ENCODE measurements at regions not wholly inside any gene's neighbourhood (a gene's known extent, or its start where the extent isn't known, plus 50 kb on each side); places are given as distances from the start of the nearest gene placed in this dataset.

DNA sequence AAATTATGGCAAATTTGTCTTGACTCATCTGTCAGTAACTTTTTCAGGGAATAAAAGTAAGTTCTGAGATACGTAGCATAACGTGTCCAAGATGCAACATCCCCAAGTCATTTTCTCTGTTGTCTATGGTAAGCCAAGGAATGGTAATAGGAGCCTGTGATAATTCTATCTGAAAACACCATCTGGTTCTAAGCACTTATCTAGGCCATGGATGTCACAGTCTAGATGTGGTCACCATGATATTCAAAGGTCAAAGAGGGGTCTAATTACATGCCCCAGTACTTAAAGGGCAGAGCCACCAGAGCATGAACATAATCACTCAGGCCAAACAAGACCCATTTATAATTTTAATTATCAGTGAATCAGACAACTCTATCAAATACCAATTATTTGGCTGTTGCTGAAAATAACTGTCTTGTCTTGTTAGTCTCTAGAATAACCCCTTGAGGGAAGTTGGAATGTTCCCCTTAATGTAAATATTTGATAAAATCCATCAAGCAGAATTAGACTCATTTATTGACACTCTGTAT, 225.1 kb upstream of the MPPED2 start:
- Histone ChIP-seq H3K9ac (ENCODE audit: low read length in 2 of 2) (no peak overlapping the region), H3K27me3 (ENCODE audit: control insufficient read depth in 1 of 2, insufficient read depth in 2 of 2, low read length in 2 of 2) (no peaks in the 10 kb centered on the region), H3K27ac (ENCODE audit: low read length) (no peak overlapping the region), H3K4me1 (ENCODE audit: control insufficient read depth, insufficient read depth, low read length) (no peaks in the 10 kb centered on the region), H3K9me3 (ENCODE audit: control insufficient read depth in 2 of 2, low read length in 2 of 2) (peaks cover 0 to 3% of the 10 kb centered on the region in 2 donors), H3K4me3 (ENCODE audit: low read length in 2 of 2) (no peak overlapping the region), H3K36me3 (ENCODE audit: control insufficient read depth in 2 of 2, insufficient read depth in 2 of 2, low read length in 2 of 2) (no peaks in the 10 kb centered on the region)

- H3K9ac ChIP-seq (ENCODE audit: low read length in 2 of 2), result no peak overlapping the region
- H3K36me3 ChIP-seq (ENCODE audit: control insufficient read depth in 2 of 2, insufficient read depth in 2 of 2, low read length in 2 of 2), result no peaks in the 10 kb centered on the region
- H3K4me3 ChIP-seq (ENCODE audit: low read length in 2 of 2), result no peak overlapping the region
- no peaks in the 10 kb centered on the region for H3K4me1 ChIP-seq (ENCODE audit: control insufficient read depth, insufficient read depth, low read length)
- peaks cover 0 to 3% of the 10 kb centered on the region in 2 donors for H3K9me3 ChIP-seq (ENCODE audit: control insufficient read depth in 2 of 2, low read length in 2 of 2)
- no peak overlapping the region for H3K27ac ChIP-seq (ENCODE audit: low read length)
- H3K27me3 ChIP-seq (ENCODE audit: control insufficient read depth in 1 of 2, insufficient read depth in 2 of 2, low read length in 2 of 2), result no peaks in the 10 kb centered on the region
Measured at GRCh38 chr11:30810116-30810515, 224.0 kb upstream of the MPPED2 start.

GRCh38 chr11:30801357-30801756, 215.2 kb upstream of the MPPED2 start:
- H3K27me3 ChIP-seq (ENCODE audit: control insufficient read depth in 1 of 2, insufficient read depth in 2 of 2, low read length in 2 of 2), result no peaks in the 10 kb centered on the region
- no peak overlapping the region for H3K4me3 ChIP-seq (ENCODE audit: low read length in 2 of 2)
- no peaks in the 10 kb centered on the region for H3K4me1 ChIP-seq (ENCODE audit: control insufficient read depth, insufficient read depth, low read length)
- H3K9ac ChIP-seq (ENCODE audit: low read length in 2 of 2), result no peak overlapping the region
- H3K9me3 ChIP-seq (ENCODE audit: control insufficient read depth in 2 of 2, low read length in 2 of 2), result peaks cover 3 to 4% of the 10 kb centered on the region in 2 donors
- no peaks in the 10 kb centered on the region for H3K36me3 ChIP-seq (ENCODE audit: control insufficient read depth in 2 of 2, insufficient read depth in 2 of 2, low read length in 2 of 2)
- no peak overlapping the region for H3K27ac ChIP-seq (ENCODE audit: low read length)

GRCh38 chr11:30800904-30801303, 214.8 kb upstream of the MPPED2 start:
- Histone ChIP-seq H3K27me3 (ENCODE audit: control insufficient read depth in 1 of 2, insufficient read depth in 2 of 2, low read length in 2 of 2) (no peaks in the 10 kb centered on the region), H3K36me3 (ENCODE audit: control insufficient read depth in 2 of 2, insufficient read depth in 2 of 2, low read length in 2 of 2) (no peaks in the 10 kb centered on the region), H3K9me3 (ENCODE audit: control insufficient read depth in 2 of 2, low read length in 2 of 2) (peaks cover 3 to 4% of the 10 kb centered on the region in 2 donors), H3K4me3 (ENCODE audit: low read length in 2 of 2) (no peak overlapping the region), H3K9ac (ENCODE audit: low read length in 2 of 2) (no peak overlapping the region), H3K27ac (ENCODE audit: low read length) (no peak overlapping the region), H3K4me1 (ENCODE audit: control insufficient read depth, insufficient read depth, low read length) (no peaks in the 10 kb centered on the region)

GRCh38 chr11:30798547-30799236, 212.5 kb upstream of the MPPED2 start:
- Histone ChIP-seq H3K4me3 (ENCODE audit: low read length in 2 of 2) (no peak overlapping the region), H3K27me3 (ENCODE audit: control insufficient read depth in 1 of 2, insufficient read depth in 2 of 2, low read length in 2 of 2) (no peaks in the 10 kb centered on the region), H3K36me3 (ENCODE audit: control insufficient read depth in 2 of 2, insufficient read depth in 2 of 2, low read length in 2 of 2) (no peaks in the 10 kb centered on the region), H3K27ac (ENCODE audit: low read length) (no peak overlapping the region), H3K9me3 (ENCODE audit: control insufficient read depth in 2 of 2, low read length in 2 of 2) (peaks cover 0 to 4% of the 10 kb centered on the region in 2 donors), H3K4me1 (ENCODE audit: control insufficient read depth, insufficient read depth, low read length) (no peaks in the 10 kb centered on the region), H3K9ac (ENCODE audit: low read length in 2 of 2) (no peak overlapping the region)

DNA sequence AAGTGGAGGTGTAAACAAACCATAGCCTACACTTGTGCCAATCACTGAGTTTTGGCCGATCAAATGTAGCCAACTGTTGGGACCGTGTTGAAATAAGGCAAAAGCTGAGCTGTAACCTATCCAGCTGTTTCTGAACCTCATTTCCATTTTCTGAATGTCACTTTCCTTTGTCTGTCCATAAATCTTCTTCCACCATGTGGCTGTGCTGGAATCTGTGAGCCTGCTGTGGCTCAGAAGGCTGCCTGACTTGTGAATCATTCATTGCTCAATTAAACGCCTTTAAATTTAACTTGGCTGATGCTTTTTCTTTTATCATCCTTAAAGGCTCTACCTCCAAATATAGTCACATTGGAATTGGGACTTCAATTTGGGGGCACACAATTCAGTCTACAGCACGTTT, 203.1 kb upstream of the MPPED2 start:
- Histone ChIP-seq H3K27ac (ENCODE audit: low read length) (no peak overlapping the region), H3K4me3 (ENCODE audit: low read length in 2 of 2) (no peak overlapping the region), H3K9ac (ENCODE audit: low read length in 2 of 2) (no peak overlapping the region), H3K27me3 (ENCODE audit: control insufficient read depth in 1 of 2, insufficient read depth in 2 of 2, low read length in 2 of 2) (no peaks in the 10 kb centered on the region), H3K9me3 (ENCODE audit: control insufficient read depth in 2 of 2, low read length in 2 of 2) (no peaks in the 10 kb centered on the region), H3K36me3 (ENCODE audit: control insufficient read depth in 2 of 2, insufficient read depth in 2 of 2, low read length in 2 of 2) (no peaks in the 10 kb centered on the region), H3K4me1 (ENCODE audit: control insufficient read depth, insufficient read depth, low read length) (no peaks in the 10 kb centered on the region)

- H3K27ac ChIP-seq (ENCODE audit: low read length), result no peak overlapping the region
- no peaks in the 10 kb centered on the region for H3K9me3 ChIP-seq (ENCODE audit: control insufficient read depth in 2 of 2, low read length in 2 of 2)
- no peaks in the 10 kb centered on the region for H3K36me3 ChIP-seq (ENCODE audit: control insufficient read depth in 2 of 2, insufficient read depth in 2 of 2, low read length in 2 of 2)
- no peak overlapping the region for H3K9ac ChIP-seq (ENCODE audit: low read length in 2 of 2)
- no peaks in the 10 kb centered on the region for H3K27me3 ChIP-seq (ENCODE audit: control insufficient read depth in 1 of 2, insufficient read depth in 2 of 2, low read length in 2 of 2)
- no peak overlapping the region for H3K4me3 ChIP-seq (ENCODE audit: low read length in 2 of 2)
- no peaks in the 10 kb centered on the region for H3K4me1 ChIP-seq (ENCODE audit: control insufficient read depth, insufficient read depth, low read length)
Measured at GRCh38 chr11:30788849-30789248, 202.7 kb upstream of the MPPED2 start.

- H3K27me3 ChIP-seq (ENCODE audit: control insufficient read depth in 1 of 2, insufficient read depth in 2 of 2, low read length in 2 of 2), result no peaks in the 10 kb centered on the region
- no peak overlapping the region for H3K4me3 ChIP-seq (ENCODE audit: low read length in 2 of 2)
- H3K36me3 ChIP-seq (ENCODE audit: control insufficient read depth in 2 of 2, insufficient read depth in 2 of 2, low read length in 2 of 2), result no peaks in the 10 kb centered on the region
- no peaks in the 10 kb centered on the region for H3K9me3 ChIP-seq (ENCODE audit: control insufficient read depth in 2 of 2, low read length in 2 of 2)
- no peak overlapping the region for H3K9ac ChIP-seq (ENCODE audit: low read length in 2 of 2)
- no peak overlapping the region for H3K27ac ChIP-seq (ENCODE audit: low read length)
- no peaks in the 10 kb centered on the region for H3K4me1 ChIP-seq (ENCODE audit: control insufficient read depth, insufficient read depth, low read length)
Measured at GRCh38 chr11:30786256-30787110, 200.3 kb upstream of the MPPED2 start.

DNA sequence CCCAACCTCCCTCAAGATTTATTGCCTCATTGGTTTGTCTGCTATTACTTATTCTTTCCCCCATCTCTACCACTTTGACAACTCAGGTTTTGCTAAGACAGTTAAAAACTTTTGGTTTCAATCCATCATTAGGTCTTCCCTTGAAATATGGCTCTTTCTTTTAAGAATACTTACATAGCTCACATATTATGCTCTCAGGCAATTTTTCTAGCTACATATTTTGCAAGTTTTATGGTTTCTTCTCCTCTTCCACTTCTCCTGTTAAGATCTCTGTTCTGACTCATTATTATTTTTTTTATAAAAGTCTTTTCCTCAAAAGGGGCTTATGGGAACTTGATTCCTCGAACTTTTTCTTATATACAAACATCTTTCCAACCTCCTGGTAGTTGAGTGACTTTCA, 192.4 kb upstream of the MPPED2 start:
- Histone ChIP-seq H3K27me3 (ENCODE audit: control insufficient read depth in 1 of 2, insufficient read depth in 2 of 2, low read length in 2 of 2) (no peaks in the 10 kb centered on the region), H3K27ac (ENCODE audit: low read length) (no peak overlapping the region), H3K9ac (ENCODE audit: low read length in 2 of 2) (no peak overlapping the region), H3K9me3 (ENCODE audit: control insufficient read depth in 2 of 2, low read length in 2 of 2) (no peaks in the 10 kb centered on the region), H3K4me1 (ENCODE audit: control insufficient read depth, insufficient read depth, low read length) (peaks cover 3% of the 10 kb centered on the region), H3K4me3 (ENCODE audit: low read length in 2 of 2) (no peak overlapping the region), H3K36me3 (ENCODE audit: control insufficient read depth in 2 of 2, insufficient read depth in 2 of 2, low read length in 2 of 2) (no peaks in the 10 kb centered on the region)

DNA sequence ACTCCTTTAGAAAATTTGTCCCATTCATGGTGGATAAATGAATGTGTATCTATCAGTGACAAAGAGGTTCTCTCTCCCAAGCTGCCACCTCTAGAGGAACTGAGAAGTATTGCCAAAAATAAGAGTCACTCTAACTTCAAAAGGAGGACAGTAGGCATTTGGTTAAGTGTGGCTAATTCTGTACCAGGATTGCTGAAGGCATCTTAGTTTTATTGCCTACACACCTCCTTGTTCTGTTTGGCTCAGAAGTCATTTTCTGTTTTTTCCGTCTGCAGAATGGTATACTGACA, 189.0 kb upstream of the MPPED2 start:
- no peak overlapping the region for H3K27ac ChIP-seq (ENCODE audit: low read length)
- no peaks in the 10 kb centered on the region for H3K27me3 ChIP-seq (ENCODE audit: control insufficient read depth in 1 of 2, insufficient read depth in 2 of 2, low read length in 2 of 2)
- no peak overlapping the region for H3K4me3 ChIP-seq (ENCODE audit: low read length in 2 of 2)
- H3K9me3 ChIP-seq (ENCODE audit: control insufficient read depth in 2 of 2, low read length in 2 of 2), result no peaks in the 10 kb centered on the region
- H3K4me1 ChIP-seq (ENCODE audit: control insufficient read depth, insufficient read depth, low read length), result peaks cover 3% of the 10 kb centered on the region
- H3K9ac ChIP-seq (ENCODE audit: low read length in 2 of 2), result no peak overlapping the region
- no peaks in the 10 kb centered on the region for H3K36me3 ChIP-seq (ENCODE audit: control insufficient read depth in 2 of 2, insufficient read depth in 2 of 2, low read length in 2 of 2)

Measured in stomach smooth muscle (tissue), 2 donors.